Right lobe of liver (tissue), 4 donors: ENCODE measurements at regions not wholly inside any gene's neighbourhood (a gene's known extent, or its start where the extent isn't known, plus 50 kb on each side); places are given as distances from the start of the nearest gene placed in this dataset.

Experiments
- POLR2A ChIP-seq: fragments of 450-650 bp; IDR thresholded peaks from one replicate; pipeline ENCODE4 v1.6.1; 2017; ENCODE audit warnings: antibody characterized with exemption, mild to moderate bottlenecking
- TF ChIP-seq, protein P1 (sequence below), 4 donors: fragments of 200-600 bp in 3 of 4; fragments of 450-650 bp in 1 of 4; IDR thresholded peaks; one replicate each; pipeline versions ENCODE4 v1.5.1 to v1.8.0; 2016 to 2022; ENCODE audit warnings: antibody characterized with exemption in 4 of 4, mild to moderate bottlenecking in 2 of 4
- donor health status: DM: no; HTN: no; CAD: no.
- donor health status: DM: no; HTN: no; CAD: no.
- donor health status: DM: no; HTN: yes; CAD: no.

GRCh38 chr6:2384528-2384927 is 139.1 kb upstream of the GMDS start:
- TF ChIP-seq, protein P1, sequence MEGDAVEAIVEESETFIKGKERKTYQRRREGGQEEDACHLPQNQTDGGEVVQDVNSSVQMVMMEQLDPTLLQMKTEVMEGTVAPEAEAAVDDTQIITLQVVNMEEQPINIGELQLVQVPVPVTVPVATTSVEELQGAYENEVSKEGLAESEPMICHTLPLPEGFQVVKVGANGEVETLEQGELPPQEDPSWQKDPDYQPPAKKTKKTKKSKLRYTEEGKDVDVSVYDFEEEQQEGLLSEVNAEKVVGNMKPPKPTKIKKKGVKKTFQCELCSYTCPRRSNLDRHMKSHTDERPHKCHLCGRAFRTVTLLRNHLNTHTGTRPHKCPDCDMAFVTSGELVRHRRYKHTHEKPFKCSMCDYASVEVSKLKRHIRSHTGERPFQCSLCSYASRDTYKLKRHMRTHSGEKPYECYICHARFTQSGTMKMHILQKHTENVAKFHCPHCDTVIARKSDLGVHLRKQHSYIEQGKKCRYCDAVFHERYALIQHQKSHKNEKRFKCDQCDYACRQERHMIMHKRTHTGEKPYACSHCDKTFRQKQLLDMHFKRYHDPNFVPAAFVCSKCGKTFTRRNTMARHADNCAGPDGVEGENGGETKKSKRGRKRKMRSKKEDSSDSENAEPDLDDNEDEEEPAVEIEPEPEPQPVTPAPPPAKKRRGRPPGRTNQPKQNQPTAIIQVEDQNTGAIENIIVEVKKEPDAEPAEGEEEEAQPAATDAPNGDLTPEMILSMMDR (IDR thresholded peaks at IDR 0.05): no peak
- no peak for TF ChIP-seq POLR2A
